RWPE1 (cell line): ENCODE measurements at regions not wholly inside any gene's neighbourhood (a gene's known extent, or its start where the extent isn't known, plus 50 kb on each side); places are given as distances from the start of the nearest gene placed in this dataset.

Experiments used
- CTCF ChIA-PET: fragments of 350-600 bp; sonication (Branson Sonifier 250); formaldehyde crosslinking; extraction: SDS; loops from one replicate; lab custom pipeline; 2021; lab: Yijun Ruan, JAX
- POLR2A ChIA-PET: fragments of 400-600 bp; formaldehyde crosslinking; extraction: SDS; loops from one replicate; lab custom pipeline; 2020; ENCODE audit warnings: antibody characterized with exemption; ENCODE audit not compliant: low non-redundant PET; lab: Yijun Ruan, JAX
- DNase-seq: peaks from one replicate; pipeline ENCODE4 v3.0.0; 2012; ENCODE audit warnings: low spot score
- H3K27ac ChIP-seq: fragments of 450-650 bp; 2 replicates; pipeline ENCODE4 v1.5.1; 2017
- CTCF ChIP-seq: fragments of 450-650 bp; conservative IDR thresholded peaks from 2 replicates; pipeline ENCODE4 v1.5.1; 2017; ENCODE audit warnings: low read depth, mild to moderate bottlenecking

- ChIA-PET CTCF (no interaction called here), POLR2A (no interaction called here)
- no peak overlapping the region for H3K27ac ChIP-seq
- DNase-seq = no peak
- TF ChIP-seq CTCF = no peak
Measured at GRCh38 chrX:43002526-43003203, 224.7 kb upstream of the PPP1R2C start.

DNA sequence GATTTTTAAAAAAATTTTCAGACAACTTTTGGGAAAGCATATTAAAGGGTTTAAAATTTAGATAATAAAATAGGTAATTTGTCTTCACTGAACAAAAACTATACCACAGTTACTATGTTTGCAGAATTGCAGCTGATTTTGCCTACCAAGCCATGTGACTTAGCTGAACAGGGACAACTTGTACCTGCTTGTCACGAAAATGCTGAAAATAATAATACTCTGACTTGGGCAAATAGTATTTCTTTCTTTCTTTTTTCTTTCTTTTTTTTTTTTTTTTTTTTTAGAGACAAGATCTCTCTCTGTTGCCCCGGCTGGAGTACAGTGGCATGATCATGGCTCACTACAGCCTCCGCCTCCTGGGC is 225.2 kb upstream of the PPP1R2C start:
- no peak overlapping the region for H3K27ac ChIP-seq
- ChIA-PET POLR2A (no interaction called here), CTCF (no interaction called here)
- TF ChIP-seq CTCF = no peak
- DNase-seq = no peak

DNA sequence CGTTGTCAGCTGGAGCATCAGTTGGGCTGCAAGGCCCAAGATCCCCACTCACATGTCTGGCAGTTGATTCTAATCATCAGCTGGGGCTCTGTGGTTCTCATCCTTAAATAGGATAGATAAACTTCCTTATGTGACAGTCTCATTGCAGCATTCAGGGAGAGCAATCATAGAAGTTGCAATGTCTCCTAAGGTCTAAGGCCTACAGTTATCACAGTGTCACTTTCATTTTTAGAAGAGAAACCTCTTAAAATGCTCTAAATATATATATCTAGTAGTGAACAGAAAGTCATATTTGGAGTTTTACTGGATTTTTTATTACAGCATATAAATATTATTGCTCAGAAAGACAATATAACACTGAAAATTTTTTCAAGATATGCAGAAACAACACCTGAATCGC is 226.0 kb upstream of the PPP1R2C start:
- no peak overlapping the region for H3K27ac ChIP-seq
- DNase-seq = no peak
- ChIA-PET CTCF (interaction anchor here (0.6 kb wide), 1 partner anchor 8 kb away, joined by 3 read pairs; no protein-coding TSS in a partner anchor), POLR2A (no interaction called here)
- TF ChIP-seq CTCF = no peak

DNA sequence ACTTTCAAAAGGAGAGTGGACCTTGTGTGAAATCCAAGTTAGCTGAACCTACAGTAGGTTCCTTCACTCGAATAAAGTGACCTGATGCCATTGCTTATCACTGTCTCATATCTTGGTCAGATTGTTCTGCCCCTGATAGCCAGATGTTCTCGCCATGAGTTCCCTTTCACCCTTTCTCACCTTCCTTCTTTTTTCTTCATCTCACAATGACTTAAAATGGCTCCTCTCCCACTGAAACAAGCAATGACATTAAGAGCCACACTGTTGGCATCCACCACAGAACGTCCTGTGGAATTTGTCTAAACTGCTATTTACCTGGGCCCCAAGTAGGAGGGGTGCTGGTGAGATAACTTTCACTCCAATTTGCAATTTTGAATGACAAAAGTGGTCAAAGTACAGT is 227.6 kb upstream of the PPP1R2C start:
- TF ChIP-seq CTCF = no peak
- CTCF ChIA-PET = no interaction called here
- H3K27ac ChIP-seq = no peak overlapping the region
- no peak for DNase-seq
- POLR2A ChIA-PET = no interaction called here

GRCh38 chrX:43008356-43008755 is 230.4 kb upstream of the PPP1R2C start:
- TF ChIP-seq CTCF = no peak
- DNase-seq = no peak
- ChIA-PET POLR2A (no interaction called here), CTCF (no interaction called here)
- no peak overlapping the region for H3K27ac ChIP-seq

DNA sequence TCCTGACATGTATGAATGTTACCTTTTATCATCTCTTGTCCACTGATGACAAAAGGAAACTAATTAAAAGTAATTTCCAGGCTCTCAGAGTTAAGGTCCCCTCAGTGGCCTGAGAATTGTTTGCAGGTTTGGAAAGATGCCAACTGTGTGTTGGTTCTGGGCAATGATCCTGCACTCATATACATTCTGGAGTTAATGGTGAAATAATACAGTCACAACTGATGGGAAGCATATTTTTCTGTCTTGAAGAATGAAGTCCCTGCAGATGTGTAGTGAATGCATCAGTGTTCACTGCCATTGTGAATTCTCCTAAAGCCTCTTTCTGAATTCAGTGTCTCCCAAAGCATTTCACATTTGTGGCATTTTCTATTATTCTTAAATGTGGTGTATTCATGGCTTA is 238.1 kb upstream of the PPP1R2C start:
- POLR2A ChIA-PET = no interaction called here
- DNase-seq = no peak
- CTCF ChIA-PET = no interaction called here
- no peak overlapping the region for H3K27ac ChIP-seq
- TF ChIP-seq CTCF = no peak
